Common myeloid progenitor, CD34-positive (primary cell): ENCODE measurements at regions not wholly inside any gene's neighbourhood (a gene's known extent, or its start where the extent isn't known, plus 50 kb on each side); places are given as distances from the start of the nearest gene placed in this dataset.

Experiments
- CTCF ChIA-PET: fragments of 350-600 bp; sonication (Branson Sonifier 250); formaldehyde crosslinking; loops from one replicate; lab custom pipeline; 2021; ENCODE audit warnings: antibody characterized with exemption; lab: Charles Lee
- POLR2A ChIA-PET: fragments of 350-600 bp; sonication (Branson Sonifier 250); formaldehyde crosslinking; loops from one replicate; lab custom pipeline; 2021; ENCODE audit warnings: antibody characterized with exemption; lab: Charles Lee
- DNase-seq, 3 donors: peaks; one replicate each; pipeline versions ENCODE4 v3.0.0 to v3.0.0-alpha.2; 2013
- H3K27ac ChIP-seq, 2 experiments: 1 replicate in 1 of 2; 2 replicates in 1 of 2; pipeline ENCODE4 v1.7.0; 2013; ENCODE audit warnings: inconsistent platforms in 2 of 2, low read length in 2 of 2, mild to moderate bottlenecking in 2 of 2, low read depth in 1 of 2, moderate library complexity in 1 of 2; ENCODE audit not compliant: severe bottlenecking in 2 of 2, insufficient read depth in 1 of 2, poor library complexity in 1 of 2
- H3K27me3 ChIP-seq, 5 experiments: replicated peaks in 2 of 5; 1 replicate in 3 of 5; 2 replicates in 2 of 5; pipeline versions ENCODE4 v1.6.1 to v1.7.0; 2013; ENCODE audit warnings: low read length in 4 of 5, mild to moderate bottlenecking in 2 of 5, moderate library complexity in 2 of 5, inconsistent platforms in 1 of 5; ENCODE audit not compliant: insufficient read depth in 5 of 5, control insufficient read depth in 4 of 5
- H3K36me3 ChIP-seq, 4 experiments: 1 replicate in 2 of 4; 2 replicates in 2 of 4; pipeline versions ENCODE4 v1.6.1 to v1.7.0; 2013; ENCODE audit warnings: low read length in 3 of 4, control low read depth in 1 of 4, mild to moderate bottlenecking in 1 of 4; ENCODE audit not compliant: control insufficient read depth in 4 of 4, insufficient read depth in 4 of 4
- H3K4me1 ChIP-seq, 4 experiments: 1 replicate in 3 of 4; 2 replicates in 1 of 4; pipeline versions ENCODE4 v1.6.1 to v1.7.1; 2013; ENCODE audit warnings: low read length in 3 of 4, mild to moderate bottlenecking in 3 of 4, control low read depth in 1 of 4, inconsistent platforms in 1 of 4, moderate library complexity in 1 of 4; ENCODE audit not compliant: control insufficient read depth in 4 of 4, insufficient read depth in 4 of 4; ENCODE audit errors: control extremely low read depth in 1 of 4
- H3K4me3 ChIP-seq, 7 experiments: 1 replicate in 4 of 7; 2 replicates in 3 of 7; pipeline versions ENCODE4 v1.5.1 to v1.7.0; 2013; ENCODE audit warnings: mild to moderate bottlenecking in 7 of 7, low read length in 6 of 7, moderate library complexity in 6 of 7, inconsistent platforms in 2 of 7, low read depth in 2 of 7, control low read depth in 1 of 7; ENCODE audit not compliant: insufficient read depth in 4 of 7, control insufficient read depth in 1 of 7; ENCODE audit errors: extremely low read depth in 1 of 7
- H3K9me3 ChIP-seq, 5 experiments: 1 replicate in 4 of 5; 2 replicates in 1 of 5; pipeline versions ENCODE4 v1.6.1 to v1.7.1; 2013; ENCODE audit warnings: low read length in 4 of 5, mild to moderate bottlenecking in 2 of 5, inconsistent platforms in 1 of 5, low read depth in 1 of 5, moderate library complexity in 1 of 5; ENCODE audit not compliant: control insufficient read depth in 4 of 5, insufficient read depth in 2 of 5; ENCODE audit errors: control extremely low read depth in 1 of 5
- WGBS: methylation state at CpG from one replicate; pipeline ENCODE4 v1.1.5; 2013; ENCODE audit not compliant: insufficient coverage; 5-methylcytosine and 5-hydroxymethylcytosine counted together

DNA sequence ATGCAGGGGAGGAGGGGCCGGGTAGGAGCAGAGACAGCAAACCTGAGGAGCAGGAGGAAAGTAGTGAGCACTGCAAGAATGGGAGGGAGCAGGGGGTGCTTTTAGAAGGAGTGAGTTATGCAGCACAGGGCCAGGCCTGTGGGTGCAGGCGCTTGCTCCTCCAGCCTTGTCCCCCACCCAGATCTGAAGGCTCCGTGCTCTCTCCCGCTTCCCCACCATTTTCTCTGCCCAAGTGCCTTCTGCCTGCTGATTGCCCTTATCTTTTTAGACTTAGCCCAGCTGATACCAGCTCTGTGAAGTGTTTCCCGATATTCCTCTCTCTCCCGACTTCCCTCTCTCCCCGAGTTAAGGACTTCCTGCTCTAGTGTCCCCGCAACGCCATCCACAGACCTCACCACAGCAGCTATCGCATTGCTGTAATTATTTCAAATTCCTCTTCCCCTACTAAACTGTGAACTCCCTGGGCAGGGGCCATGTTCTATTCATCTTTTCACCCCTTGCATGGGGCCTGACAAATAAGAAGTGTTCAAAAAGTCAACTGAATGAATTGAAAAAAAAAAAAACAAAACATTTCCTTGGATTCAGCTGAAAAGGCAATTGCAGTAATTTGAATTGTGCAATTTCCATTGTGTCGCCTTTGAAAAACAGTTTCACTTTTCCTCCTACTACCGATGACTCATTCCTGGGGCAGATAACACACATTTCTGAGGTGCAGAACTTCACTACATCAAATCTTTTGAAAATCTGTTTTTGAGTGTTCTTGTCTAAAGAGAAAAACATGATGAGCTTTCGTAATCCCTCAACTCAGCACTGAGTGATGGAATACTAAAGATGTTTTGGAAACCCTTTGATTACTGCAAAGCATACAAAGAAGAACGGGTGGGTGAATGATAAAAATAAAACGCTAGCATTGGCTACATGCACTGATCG, 69.7 kb upstream of the BMAL1 start:
- WGBS: 36% methylated on average over 14 of the region's 16 CpGs
- Histone ChIP-seq H3K9me3 (no peaks in the 10 kb centered on the region), H3K27ac (peak overlapping the region in 1 of 2 experiments; percentile 64), H3K4me3 (peak overlapping the region in 6 of 7 experiments; percentile 49 to 78 (median 65)), H3K27me3 (no peaks in the 10 kb centered on the region), H3K4me1 (peaks cover 0 to 25% (median 17%) of the 10 kb centered on the region in 4 experiments), H3K36me3 (no peaks in the 10 kb centered on the region)
- CTCF ChIA-PET: interaction anchor here (0.6 to 3.0 kb wide), 7 partner anchors 22 to 177 kb away, joined by 3 to 14 read pairs (median 5); no protein-coding TSS in a partner anchor
- DNase-seq: peak; percentile 60 to 91 (median 89)
- POLR2A ChIA-PET: interaction anchor here (1.0 kb wide), 1 partner anchor 130 kb away, joined by 3 read pairs; no protein-coding TSS in a partner anchor

DNA sequence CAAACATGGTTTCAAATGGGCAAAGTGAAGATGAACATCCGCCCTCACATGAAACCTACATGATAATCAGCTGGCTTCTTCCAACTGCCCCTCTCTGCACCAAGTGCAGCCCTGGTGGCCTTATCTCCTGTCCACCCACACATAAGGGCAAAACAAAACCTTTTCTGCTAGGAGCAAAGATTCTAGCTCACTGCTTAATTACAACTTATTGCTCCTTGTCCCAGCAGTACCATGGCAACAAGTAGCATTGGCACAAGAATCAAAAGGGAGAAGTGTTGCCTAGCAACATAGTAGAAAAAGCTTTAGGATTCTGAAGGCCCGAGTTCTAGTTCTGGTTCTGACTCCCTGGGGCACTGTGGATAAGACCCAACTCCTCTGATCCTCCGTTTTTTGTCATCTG, 68.7 kb upstream of the BMAL1 start:
- H3K36me3 ChIP-seq: no peaks in the 10 kb centered on the region
- H3K4me3 ChIP-seq: no peak overlapping the region
- ChIA-PET CTCF (interaction anchor here (1.1 to 3.0 kb wide), 8 partner anchors 21 to 176 kb away, joined by 3 to 18 read pairs (median 6); no protein-coding TSS in a partner anchor), POLR2A (no interaction called here)
- H3K9me3 ChIP-seq: no peaks in the 10 kb centered on the region
- no peak for DNase-seq
- H3K27ac ChIP-seq: no peak overlapping the region
- H3K27me3 ChIP-seq: no peaks in the 10 kb centered on the region
- peaks cover 0 to 25% (median 17%) of the 10 kb centered on the region in 4 experiments for H3K4me1 ChIP-seq
- WGBS: 98% methylated on average over 3 of the region's 3 CpGs

DNA sequence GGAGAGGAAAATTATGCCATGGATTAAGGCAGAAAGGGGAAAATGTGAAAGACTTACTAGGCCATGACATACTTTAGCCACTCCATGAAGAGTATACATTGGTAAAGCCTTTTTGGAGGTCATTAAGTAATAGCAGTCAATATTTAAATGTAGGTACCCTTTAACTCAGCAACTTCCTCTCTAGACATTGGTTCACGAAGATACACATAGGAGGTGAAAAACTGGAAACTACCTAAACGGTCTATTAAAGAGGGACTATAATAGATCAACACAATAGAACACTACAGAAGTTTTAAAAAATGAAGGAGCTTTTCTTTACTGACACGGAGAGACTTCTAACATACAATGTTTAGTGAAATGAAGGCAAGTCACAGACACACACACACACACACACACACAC, 68.2 kb upstream of the BMAL1 start:
- Histone ChIP-seq H3K9me3 (no peaks in the 10 kb centered on the region), H3K36me3 (no peaks in the 10 kb centered on the region), H3K27ac (no peak overlapping the region), H3K27me3 (no peaks in the 10 kb centered on the region), H3K4me3 (no peak overlapping the region), H3K4me1 (peaks cover 0 to 25% (median 17%) of the 10 kb centered on the region in 4 experiments)
- CTCF ChIA-PET: interaction anchor here (0.7 to 3.0 kb wide), 11 partner anchors 13 to 259 kb away, joined by 3 to 18 read pairs (median 5); no protein-coding TSS in a partner anchor
- DNase-seq: peak in 1 of 3 donors; percentile 29
- POLR2A ChIA-PET: no interaction called here
- 86% methylated on average over 1 of the region's 3 CpGs for WGBS

DNA sequence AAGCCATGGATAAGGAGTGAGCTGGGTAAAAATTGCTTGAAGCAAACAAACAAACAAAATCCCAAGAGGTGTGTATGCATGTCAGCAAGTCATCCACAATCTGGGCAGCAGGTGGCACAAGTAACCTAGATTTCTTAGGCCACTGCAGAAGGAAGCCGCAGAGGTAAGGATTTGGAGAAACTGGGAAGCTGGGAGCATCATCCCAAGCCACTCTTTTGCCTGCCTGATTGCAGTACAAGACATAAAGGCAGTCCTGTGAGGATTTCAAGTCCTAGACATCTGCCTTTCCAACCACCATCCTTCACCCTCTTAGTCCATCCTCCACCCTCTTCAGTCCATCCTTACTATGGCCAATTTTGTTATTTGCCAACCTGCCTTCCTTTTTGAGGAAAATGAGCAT, 67.2 kb upstream of the BMAL1 start:
- Histone ChIP-seq H3K27ac (no peak overlapping the region), H3K4me1 (peaks cover 0 to 19% (median 13%) of the 10 kb centered on the region in 4 experiments), H3K4me3 (no peak overlapping the region), H3K27me3 (no peaks in the 10 kb centered on the region), H3K36me3 (no peaks in the 10 kb centered on the region), H3K9me3 (no peaks in the 10 kb centered on the region)
- ChIA-PET POLR2A (no interaction called here), CTCF (interaction anchor here (0.7 to 3.0 kb wide), 12 partner anchors 12 to 257 kb away, joined by 3 to 18 read pairs (median 6); no protein-coding TSS in a partner anchor)
- peak; percentile 34 to 66 (median 60) for DNase-seq
- 17% methylated on average over 1 of the region's 1 CpG for WGBS

DNA sequence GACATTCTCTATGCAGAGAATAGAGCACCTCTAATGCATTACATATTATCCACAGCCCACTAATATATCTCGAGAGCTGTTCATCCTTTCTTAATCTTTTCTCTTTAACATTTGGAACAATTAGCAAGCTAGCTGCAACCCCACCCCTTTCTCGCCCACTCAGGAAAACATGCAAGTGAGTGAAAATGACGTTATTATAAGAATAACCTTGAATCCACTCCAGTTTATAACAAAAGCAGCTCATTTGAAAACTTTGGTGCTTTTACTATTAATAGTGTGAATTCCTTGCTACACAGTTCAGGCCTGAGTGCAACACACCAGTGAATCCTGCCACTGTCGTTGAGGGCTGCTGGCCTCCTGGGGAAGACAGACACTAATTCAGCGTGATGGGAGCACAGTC, 63.3 kb upstream of the BMAL1 start:
- no peak for DNase-seq
- ChIA-PET POLR2A (no interaction called here), CTCF (interaction anchor here (1.3 to 5.2 kb wide), 3 partner anchors 24 to 130 kb away, joined by 4 to 16 read pairs (median 8); no protein-coding TSS in a partner anchor)
- Histone ChIP-seq H3K4me3 (no peak overlapping the region), H3K27ac (no peak overlapping the region), H3K9me3 (no peaks in the 10 kb centered on the region), H3K4me1 (peaks cover 0 to 5% (median 4%) of the 10 kb centered on the region in 4 experiments), H3K36me3 (no peaks in the 10 kb centered on the region), H3K27me3 (peaks cover 0 to 3% (median 0%) of the 10 kb centered on the region in 5 experiments)
- WGBS: 96% methylated on average over 3 of the region's 5 CpGs

DNA sequence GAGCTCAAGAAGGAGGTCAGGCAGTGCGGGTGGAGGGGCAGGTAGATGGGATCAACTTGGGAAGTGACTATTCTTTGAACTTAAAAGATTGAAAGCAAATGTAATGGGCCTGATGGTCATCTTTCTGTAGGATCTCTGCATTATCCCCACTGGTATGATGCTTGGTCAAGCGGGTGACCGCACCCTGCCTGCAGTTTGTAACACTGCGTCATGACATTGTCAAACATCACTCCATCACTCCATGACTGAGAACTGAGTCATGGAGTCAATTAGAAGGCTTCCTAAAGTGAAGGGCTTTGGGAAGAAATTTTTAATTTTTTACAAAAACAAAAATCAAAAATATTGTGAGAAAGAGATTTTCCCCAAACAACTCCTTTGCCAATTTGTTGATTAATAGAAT, 62.4 kb upstream of the BMAL1 start:
- Histone ChIP-seq H3K9me3 (no peaks in the 10 kb centered on the region), H3K4me1 (peaks cover 0 to 5% (median 4%) of the 10 kb centered on the region in 4 experiments), H3K27me3 (peaks cover 0 to 3% (median 0%) of the 10 kb centered on the region in 5 experiments), H3K27ac (no peak overlapping the region), H3K36me3 (no peaks in the 10 kb centered on the region), H3K4me3 (no peak overlapping the region)
- ChIA-PET POLR2A (no interaction called here), CTCF (interaction anchor here (5.2 kb wide), 1 partner anchor 129 kb away, joined by 16 read pairs; no protein-coding TSS in a partner anchor)
- DNase-seq: no peak
- 100% methylated on average over 3 of the region's 4 CpGs for whole genome bisulfite sequencing
